CD14-positive monocyte (primary cell): ENCODE measurements at regions not wholly inside any gene's neighbourhood (a gene's known extent, or its start where the extent isn't known, plus 50 kb on each side); places are given as distances from the start of the nearest gene placed in this dataset.

Experiments used
- DNase-seq, 3 donors: peaks; one replicate each; pipeline ENCODE4 v3.0.0-alpha.2; 2011 to 2022
- H2AFZ ChIP-seq: 2 replicates; pipeline ENCODE4 v1.6.0; 2012; ENCODE audit warnings: mild to moderate bottlenecking, low read depth, low read length, inconsistent platforms; ENCODE audit not compliant: insufficient read depth, poor library complexity, severe bottlenecking
- H3K27ac ChIP-seq, 2 donors: 1 replicate in 1 of 2; 2 replicates in 1 of 2; pipeline ENCODE4 v1.5.1; 2012 to 2013; ENCODE audit warnings: low read length in 2 of 2, control low read depth in 1 of 2, inconsistent platforms in 1 of 2, low read depth in 1 of 2, mild to moderate bottlenecking in 1 of 2
- H3K27me3 ChIP-seq, 2 donors: one replicate each; pipeline versions ENCODE4 v1.6.0 to v1.6.1; 2011 to 2013; ENCODE audit warnings: low read length in 2 of 2; ENCODE audit not compliant: control insufficient read depth in 2 of 2, insufficient read depth in 2 of 2
- H3K36me3 ChIP-seq, 2 donors: replicated peaks in 1 of 2; 1 replicate in 1 of 2; 2 replicates in 1 of 2; pipeline versions ENCODE4 v1.5.1 to v1.6.1; 2012 to 2013; ENCODE audit warnings: low read length in 2 of 2, control low read depth in 1 of 2, inconsistent platforms in 1 of 2, mild to moderate bottlenecking in 1 of 2; ENCODE audit not compliant: insufficient read depth in 2 of 2, control insufficient read depth in 1 of 2
- H3K4me1 ChIP-seq, 2 donors: 1 replicate in 1 of 2; 2 replicates in 1 of 2; pipeline versions ENCODE4 v1.5.1 to v1.6.1; 2012 to 2013; ENCODE audit warnings: low read length in 2 of 2, control low read depth in 1 of 2, inconsistent platforms in 1 of 2, mild to moderate bottlenecking in 1 of 2, moderate library complexity in 1 of 2; ENCODE audit not compliant: insufficient read depth in 2 of 2, control insufficient read depth in 1 of 2
- H3K4me2 ChIP-seq: replicated peaks from 2 replicates; pipeline ENCODE3; 2012; ENCODE audit warnings: low read length, moderate library complexity, mild to moderate bottlenecking; ENCODE audit not compliant: poor library complexity, severe bottlenecking; ENCODE audit errors: extremely low read depth
- H3K4me3 ChIP-seq, 3 experiments: fragments of 200-600 bp in 1 of 3; sonication (generic) in 1 of 3; replicated peaks in 1 of 3; 1 replicate in 2 of 3; 2 replicates in 1 of 3; pipeline ENCODE4 v1.5.1; 2011 to 2013; ENCODE audit warnings: low read length in 3 of 3, mild to moderate bottlenecking in 3 of 3, control low read depth in 2 of 3, low read depth in 2 of 3, inconsistent platforms in 1 of 3, moderate library complexity in 1 of 3
- H3K79me2 ChIP-seq: 2 replicates; pipeline ENCODE4 v1.6.0; 2012; ENCODE audit warnings: mild to moderate bottlenecking, control low read depth, inconsistent platforms, low read length, moderate library complexity; ENCODE audit not compliant: insufficient read depth
- H3K9ac ChIP-seq: 2 replicates; pipeline ENCODE4 v1.6.0; 2017; ENCODE audit warnings: low read length, mild to moderate bottlenecking; ENCODE audit not compliant: insufficient read depth, poor library complexity, severe bottlenecking
- H3K9me3 ChIP-seq, 2 donors: replicated peaks in 1 of 2; 1 replicate in 1 of 2; 2 replicates in 1 of 2; pipeline versions ENCODE4 v1.5.1 to v1.6.1; 2012 to 2013; ENCODE audit warnings: low read length in 2 of 2, control low read depth in 1 of 2; ENCODE audit not compliant: control insufficient read depth in 1 of 2, insufficient read depth in 1 of 2
- H4K20me1 ChIP-seq: 2 replicates; pipeline ENCODE4 v1.6.0; 2012; ENCODE audit warnings: mild to moderate bottlenecking, low read length, control low read depth, moderate library complexity; ENCODE audit not compliant: insufficient read depth
- H3K27ac Mint-ChIP-seq, 7 donors: one replicate each; pipeline ENCODE4 v1.8.0; 2020; ENCODE audit warnings: mild to moderate bottlenecking in 7 of 7, mixed read lengths in 7 of 7, moderate library complexity in 6 of 7, inconsistent platforms in 2 of 7
- H3K27me3 Mint-ChIP-seq, 3 donors: one replicate each; pipeline ENCODE4 v1.8.0; 2021 to 2022; ENCODE audit warnings: low read depth in 3 of 3, mild to moderate bottlenecking in 3 of 3, mixed read lengths in 3 of 3, moderate library complexity in 3 of 3, inconsistent platforms in 1 of 3
- H3K36me3 Mint-ChIP-seq, 2 donors: one replicate each; pipeline ENCODE4 v1.8.0; 2020; ENCODE audit warnings: mixed read lengths in 2 of 2, inconsistent platforms in 1 of 2, mild to moderate bottlenecking in 1 of 2
- H3K4me1 Mint-ChIP-seq: one replicate; pipeline ENCODE4 v1.8.0; 2020; ENCODE audit warnings: mild to moderate bottlenecking, mixed read lengths
- H3K4me3 Mint-ChIP-seq, 2 donors: one replicate each; pipeline ENCODE4 v1.8.0; 2020; ENCODE audit warnings: mild to moderate bottlenecking in 2 of 2, mixed read lengths in 2 of 2, moderate library complexity in 1 of 2
- H3K9me3 Mint-ChIP-seq, 7 donors: one replicate each; pipeline ENCODE4 v1.8.0; 2020 to 2022; ENCODE audit warnings: mixed read lengths in 7 of 7, mild to moderate bottlenecking in 6 of 7, moderate library complexity in 6 of 7, inconsistent platforms in 2 of 7
- WGBS: methylation state at CpG from one replicate; pipeline ENCODE4 v1.1.5; 2013; ENCODE audit warnings: missing lambda C conversion rate; ENCODE audit not compliant: insufficient coverage; 5-methylcytosine and 5-hydroxymethylcytosine counted together
- intact Hi-C, 2 donors: fragments of 100-400 bp; cut with micrococcal nuclease; formaldehyde crosslinking; loops; one replicate each; pipeline versions ENCODE4 v1.15.0 to v1.15.1; 2023
- TF ChIP-seq, protein P1 (sequence below): fragments of 200-600 bp; IDR thresholded peaks from one replicate; pipeline ENCODE4 v1.8.0; 2022; ENCODE audit warnings: antibody characterized with exemption, mild to moderate bottlenecking

DNA sequence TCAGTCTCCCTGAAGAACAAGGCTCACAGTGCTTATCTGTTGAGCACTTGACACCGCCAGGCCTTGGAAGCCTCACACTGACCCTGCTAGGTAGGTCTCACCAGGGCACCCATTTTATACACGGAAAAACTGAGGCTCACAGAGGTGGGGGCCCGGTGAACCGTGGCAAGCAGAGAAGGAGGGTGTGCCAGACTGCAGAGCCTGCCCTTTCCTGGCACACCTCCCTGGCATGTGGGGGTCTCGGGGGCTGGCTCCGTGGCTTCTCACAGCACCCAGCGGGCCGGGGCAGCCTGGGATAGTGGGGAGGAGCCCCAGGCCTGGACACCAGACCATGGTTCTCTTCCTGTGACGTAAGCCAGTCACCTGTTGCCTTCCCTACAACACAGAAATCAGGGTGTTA, 53.7 kb upstream of the IER5L start:
- Histone ChIP-seq H3K36me3 (no peaks in the 10 kb centered on the region), H3K9ac (no peak overlapping the region), H3K27me3 (no peaks in the 10 kb centered on the region), H3K9me3 (peaks cover 0 to 14% of the 10 kb centered on the region in 2 donors), H3K79me2 (no peaks in the 10 kb centered on the region), H4K20me1 (no peaks in the 10 kb centered on the region), H3K4me2 (no peak overlapping the region), H3K27ac (no peak overlapping the region), H3K4me3 (no peak overlapping the region), H3K4me1 (no peaks in the 10 kb centered on the region), H2AFZ (no peak overlapping the region)
- H3K4me1 Mint-ChIP-seq: no peaks in the 10 kb centered on the region
- TF ChIP-seq, protein P1, sequence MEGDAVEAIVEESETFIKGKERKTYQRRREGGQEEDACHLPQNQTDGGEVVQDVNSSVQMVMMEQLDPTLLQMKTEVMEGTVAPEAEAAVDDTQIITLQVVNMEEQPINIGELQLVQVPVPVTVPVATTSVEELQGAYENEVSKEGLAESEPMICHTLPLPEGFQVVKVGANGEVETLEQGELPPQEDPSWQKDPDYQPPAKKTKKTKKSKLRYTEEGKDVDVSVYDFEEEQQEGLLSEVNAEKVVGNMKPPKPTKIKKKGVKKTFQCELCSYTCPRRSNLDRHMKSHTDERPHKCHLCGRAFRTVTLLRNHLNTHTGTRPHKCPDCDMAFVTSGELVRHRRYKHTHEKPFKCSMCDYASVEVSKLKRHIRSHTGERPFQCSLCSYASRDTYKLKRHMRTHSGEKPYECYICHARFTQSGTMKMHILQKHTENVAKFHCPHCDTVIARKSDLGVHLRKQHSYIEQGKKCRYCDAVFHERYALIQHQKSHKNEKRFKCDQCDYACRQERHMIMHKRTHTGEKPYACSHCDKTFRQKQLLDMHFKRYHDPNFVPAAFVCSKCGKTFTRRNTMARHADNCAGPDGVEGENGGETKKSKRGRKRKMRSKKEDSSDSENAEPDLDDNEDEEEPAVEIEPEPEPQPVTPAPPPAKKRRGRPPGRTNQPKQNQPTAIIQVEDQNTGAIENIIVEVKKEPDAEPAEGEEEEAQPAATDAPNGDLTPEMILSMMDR: no peak
- H3K9me3 Mint-ChIP-seq: peaks cover 4 to 14% (median 9%) of the 10 kb centered on the region in 7 donors
- no peaks in the 10 kb centered on the region for H3K36me3 Mint-ChIP-seq
- no peak overlapping the region for H3K4me3 Mint-ChIP-seq
- peaks cover 0 to 6% (median under 1%) of the 10 kb centered on the region in 3 donors for H3K27me3 Mint-ChIP-seq
- H3K27ac Mint-ChIP-seq: no peak overlapping the region
- no peak for DNase-seq
- intact Hi-C loops: no loop called here
- WGBS: 93% methylated on average over 4 of the region's 9 CpGs

DNA sequence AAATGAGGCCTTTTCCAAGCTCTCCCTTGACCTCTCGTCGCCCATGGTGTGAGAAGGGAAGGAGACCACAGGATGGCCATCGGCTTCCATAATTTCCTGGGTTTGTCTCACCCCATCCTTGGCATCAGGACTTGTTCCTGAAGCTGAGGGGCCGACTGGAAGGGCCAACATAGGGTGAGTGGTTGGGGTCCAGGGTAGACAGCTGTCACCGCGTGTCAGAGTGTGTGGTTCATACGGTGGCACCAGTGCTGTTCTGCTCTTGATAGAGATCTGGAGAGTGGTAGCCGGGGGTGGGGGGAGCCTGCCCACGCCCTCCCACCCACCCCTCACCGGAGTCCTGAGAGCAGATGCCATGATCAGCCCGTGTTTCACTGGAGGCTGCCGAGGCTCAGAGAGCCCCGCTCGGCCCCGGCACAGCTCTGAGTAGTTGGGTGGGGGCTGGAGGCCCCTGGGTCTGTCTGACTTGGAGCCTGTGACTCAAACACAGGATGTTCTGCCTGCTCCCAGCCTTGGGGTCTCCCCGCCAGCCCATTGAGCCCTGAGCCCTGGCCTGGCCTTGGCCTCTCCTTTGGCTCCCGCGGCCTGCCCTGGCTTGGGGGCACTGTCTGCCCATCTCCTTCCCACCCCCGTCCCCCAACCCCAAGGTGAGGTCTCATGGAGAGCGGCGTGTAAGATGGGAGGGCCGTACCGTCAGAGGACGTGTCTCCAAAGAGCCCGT, 53.1 kb upstream of the IER5L start:
- peaks cover 0 to 6% (median 0%) of the 10 kb centered on the region in 3 donors for H3K27me3 Mint-ChIP-seq
- Histone ChIP-seq H3K4me3 (no peak overlapping the region), H3K9me3 (peaks cover 0 to 14% of the 10 kb centered on the region in 2 donors), H2AFZ (no peak overlapping the region), H3K4me2 (no peak overlapping the region), H3K4me1 (peaks cover under 1% of the 10 kb centered on the region in 2 donors), H3K9ac (no peak overlapping the region), H3K79me2 (no peaks in the 10 kb centered on the region), H3K27ac (no peak overlapping the region), H3K36me3 (no peaks in the 10 kb centered on the region), H3K27me3 (no peaks in the 10 kb centered on the region), H4K20me1 (no peaks in the 10 kb centered on the region)
- 96% methylated on average over 15 of the region's 25 CpGs for WGBS
- H3K4me3 Mint-ChIP-seq: no peak overlapping the region
- H3K36me3 Mint-ChIP-seq: no peaks in the 10 kb centered on the region
- no peak for DNase-seq
- intact Hi-C loops: no loop called here
- peaks cover 4 to 14% (median 9%) of the 10 kb centered on the region in 7 donors for H3K9me3 Mint-ChIP-seq
- peaks cover 2% of the 10 kb centered on the region for H3K4me1 Mint-ChIP-seq
- H3K27ac Mint-ChIP-seq: no peak overlapping the region
- TF ChIP-seq, protein P1: no peak
